Kidney (tissue), 13 donors: ENCODE measurements at regions not wholly inside any gene's neighbourhood (a gene's known extent, or its start where the extent isn't known, plus 50 kb on each side); places are given as distances from the start of the nearest gene placed in this dataset.
"Not testable (repeated sequence)": the region's sequence is repeated elsewhere in the genome, so short reads cannot be mapped to it uniquely, and the experiment has no call there.

ENCODE experiments used
- DNase-seq, 5 donors: peaks; one replicate each; pipeline ENCODE4 v3.0.0-alpha.2; 2013 to 2020
- FAIRE-seq: peaks from 2 replicates; lab custom pipeline; 2012; peaks lifted over from hg19 to GRCh38; lab: Jason Lieb, UNC
- H3K27ac ChIP-seq, 2 donors: one replicate each; pipeline ENCODE4 v1.7.0; 2013; ENCODE audit warnings: low read depth in 2 of 2, low read length in 2 of 2, inconsistent platforms in 1 of 2
- H3K27me3 ChIP-seq: one replicate; pipeline ENCODE4 v1.7.1; 2013; ENCODE audit warnings: low read length, inconsistent platforms; ENCODE audit not compliant: control insufficient read depth, insufficient read depth
- H3K36me3 ChIP-seq, 3 donors: one replicate each; pipeline versions ENCODE4 v1.7.0 to v1.7.1; 2013; ENCODE audit warnings: low read length in 3 of 3, control low read depth in 1 of 3, inconsistent platforms in 1 of 3; ENCODE audit not compliant: insufficient read depth in 3 of 3, control insufficient read depth in 2 of 3
- H3K4me1 ChIP-seq, 3 donors: one replicate each; pipeline versions ENCODE4 v1.7.0 to v1.7.1; 2013; ENCODE audit warnings: low read length in 3 of 3, inconsistent platforms in 1 of 3, low read depth in 1 of 3; ENCODE audit not compliant: control insufficient read depth in 2 of 3, insufficient read depth in 2 of 3
- H3K4me3 ChIP-seq, 3 donors: one replicate each; pipeline versions ENCODE4 v1.7.0 to v1.8.1; 2013; ENCODE audit warnings: low read length in 3 of 3, control low read depth in 1 of 3, inconsistent platforms in 1 of 3
- H3K9ac ChIP-seq, 3 donors: one replicate each; pipeline versions ENCODE4 v1.7.0 to v1.7.1; 2013; ENCODE audit warnings: low read length in 3 of 3, control low read depth in 1 of 3, inconsistent platforms in 1 of 3
- H3K9me3 ChIP-seq, 3 donors: one replicate each; pipeline versions ENCODE4 v1.7.0 to v1.7.1; 2013; ENCODE audit warnings: low read length in 3 of 3, control low read depth in 1 of 3, inconsistent platforms in 1 of 3; ENCODE audit not compliant: control insufficient read depth in 2 of 3, insufficient read depth in 1 of 3
- CTCF ChIP-seq: IDR thresholded peaks from 3 replicates; pipeline ENCODE4 v1.5.1; 2012; ENCODE audit warnings: mild to moderate bottlenecking, moderate library complexity, borderline replicate concordance; ENCODE audit not compliant: insufficient read depth; ENCODE audit errors: extremely low read depth
- intact Hi-C: fragments of 100-400 bp; cut with DNase I; formaldehyde crosslinking; loops from one replicate; pipeline ENCODE4 v1.11.1; 2022
- donor health status: control.
- donor health status: control.
- donor health status: control.
- donor health status: control.
- donor health status: control.
- donor health status: DM: yes; HTN: yes; CAD: no.
- donor health status: Normal renal cell carcinoma (clear cell type).

GRCh38 chr16:9160551-9160911, 69.1 kb downstream of the HAPSTR1 start:
- H3K27me3 ChIP-seq = no peaks in the 10 kb centered on the region
- no peak for TF ChIP-seq CTCF
- DNase-seq = no peak

GRCh38 chr16:9165681-9166080, 74.2 kb downstream of the HAPSTR1 start:
- FAIRE-seq = no peak
- Histone ChIP-seq H3K36me3 (no peaks in the 10 kb centered on the region), H3K9ac (no peak overlapping the region), H3K4me1 (no peaks in the 10 kb centered on the region), H3K4me3 (no peak overlapping the region), H3K27ac (no peak overlapping the region), H3K27me3 (no peaks in the 10 kb centered on the region), H3K9me3 (no peaks in the 10 kb centered on the region)
- no peak for TF ChIP-seq CTCF
- DNase-seq = no peak
- intact Hi-C loops = no loop called here

More at GRCh38 chr16:9160551-9160911, 69.1 kb downstream of the HAPSTR1 start:
- no peaks in the 10 kb centered on the region for H3K4me1 ChIP-seq
- H3K9me3 ChIP-seq = no peaks in the 10 kb centered on the region
- no peak overlapping the region for H3K9ac ChIP-seq
- intact Hi-C loops = no loop called here
- no peaks in the 10 kb centered on the region for H3K36me3 ChIP-seq
- H3K27ac ChIP-seq = no peak overlapping the region
- H3K4me3 ChIP-seq = no peak overlapping the region
- no peak for FAIRE-seq

GRCh38 chr16:9166326-9166993, 75.0 kb downstream of the HAPSTR1 start:
- DNase-seq, intact Hi-C loops, H3K36me3 ChIP-seq, H3K27me3 ChIP-seq, H3K9me3 ChIP-seq, H3K27ac ChIP-seq, FAIRE-seq, H3K4me3 ChIP-seq, H3K9ac ChIP-seq, H3K4me1 ChIP-seq: not testable (repeated sequence)

- Histone ChIP-seq H3K4me1 (no peaks in the 10 kb centered on the region), H3K9ac (no peak overlapping the region), H3K9me3 (no peaks in the 10 kb centered on the region), H3K36me3 (no peaks in the 10 kb centered on the region), H3K4me3 (no peak overlapping the region), H3K27ac (no peak overlapping the region), H3K27me3 (no peaks in the 10 kb centered on the region)
- FAIRE-seq (no peak), DNase-seq (no peak)
- no peak for TF ChIP-seq CTCF
- intact Hi-C loops = no loop called here
Observed at GRCh38 chr16:9169094-9169493, 77.7 kb downstream of the HAPSTR1 start.
